ENCODE measurements at regions not wholly inside any gene's neighbourhood (a gene's known extent, or its start where the extent isn't known, plus 50 kb on each side); places are given as distances from the start of the nearest gene placed in this dataset.

- Histone ChIP-seq H2AFZ (ENCODE audit: low read length) (no peak overlapping the region), H3K36me3 (ENCODE audit: control insufficient read depth, insufficient read depth, low read length) (no peaks in the 10 kb centered on the region), H3K27me3 (ENCODE audit: control insufficient read depth, insufficient read depth, low read length) (no peaks in the 10 kb centered on the region), H3K4me2 (ENCODE audit: extremely low read depth, insufficient read depth, low read length) (no peak overlapping the region), H3K9ac (ENCODE audit: insufficient read depth, low read length) (no peak overlapping the region), H4K20me1 (ENCODE audit: control insufficient read depth, extremely low read depth, insufficient read depth, low read length) (no peaks in the 10 kb centered on the region), H3K9me3 (ENCODE audit: control insufficient read depth, insufficient read depth, low read depth, low read length) (no peaks in the 10 kb centered on the region), H3K4me1 (ENCODE audit: control insufficient read depth, extremely low read depth, insufficient read depth, low read length) (no peaks in the 10 kb centered on the region), H3K4me3 (replicated peaks in 1 of 4; ENCODE audit: control extremely low read depth in 1 of 4, insufficient read depth in 1 of 4, low read depth in 3 of 4, low read length in 4 of 4) (no peak overlapping the region), H3K27ac (ENCODE audit: insufficient read depth, low read length) (no peak overlapping the region), H3K79me2 (ENCODE audit: control insufficient read depth, insufficient read depth, low read length) (no peaks in the 10 kb centered on the region)
- no peak for TF ChIP-seq CTCF (conservative IDR thresholded peaks at IDR 0.05 in 1 of 2, IDR thresholded peaks at IDR 0.05 in 1 of 2; ENCODE audit: low read depth in 1 of 2, low read length in 2 of 2)
- DNase-seq (ENCODE audit: low read depth in 2 of 2): no peak
These were observed 406.1 kb downstream of the ICE1 start for GRCh38 chr5:5828619-5829018.

- no peak overlapping the region for H3K9ac ChIP-seq (ENCODE audit: insufficient read depth, low read length)
- H3K27me3 ChIP-seq (ENCODE audit: control insufficient read depth, insufficient read depth, low read length): no peaks in the 10 kb centered on the region
- no peak overlapping the region for H2AFZ ChIP-seq (ENCODE audit: low read length)
- DNase-seq (ENCODE audit: low read depth in 2 of 2): peak in 1 of 2 donors; percentile 7
- H3K4me2 ChIP-seq (ENCODE audit: extremely low read depth, insufficient read depth, low read length): no peak overlapping the region
- no peaks in the 10 kb centered on the region for H3K79me2 ChIP-seq (ENCODE audit: control insufficient read depth, insufficient read depth, low read length)
- H3K4me3 ChIP-seq (replicated peaks in 1 of 4; ENCODE audit: control extremely low read depth in 1 of 4, insufficient read depth in 1 of 4, low read depth in 3 of 4, low read length in 4 of 4): no peak overlapping the region
- no peaks in the 10 kb centered on the region for H3K4me1 ChIP-seq (ENCODE audit: control insufficient read depth, extremely low read depth, insufficient read depth, low read length)
- H4K20me1 ChIP-seq (ENCODE audit: control insufficient read depth, extremely low read depth, insufficient read depth, low read length): no peaks in the 10 kb centered on the region
- H3K27ac ChIP-seq (ENCODE audit: insufficient read depth, low read length): no peak overlapping the region
- no peaks in the 10 kb centered on the region for H3K36me3 ChIP-seq (ENCODE audit: control insufficient read depth, insufficient read depth, low read length)
- TF ChIP-seq CTCF (conservative IDR thresholded peaks at IDR 0.05 in 1 of 2, IDR thresholded peaks at IDR 0.05 in 1 of 2; ENCODE audit: low read depth in 1 of 2, low read length in 2 of 2): no peak
- no peak for TF ChIP-seq EZH2 (IDR thresholded peaks at IDR 0.05; ENCODE audit: low read length, missing control alignments)
- no peaks in the 10 kb centered on the region for H3K9me3 ChIP-seq (ENCODE audit: control insufficient read depth, insufficient read depth, low read depth, low read length)
These were observed 404.4 kb downstream of the ICE1 start for GRCh38 chr5:5826911-5827310.

DNA sequence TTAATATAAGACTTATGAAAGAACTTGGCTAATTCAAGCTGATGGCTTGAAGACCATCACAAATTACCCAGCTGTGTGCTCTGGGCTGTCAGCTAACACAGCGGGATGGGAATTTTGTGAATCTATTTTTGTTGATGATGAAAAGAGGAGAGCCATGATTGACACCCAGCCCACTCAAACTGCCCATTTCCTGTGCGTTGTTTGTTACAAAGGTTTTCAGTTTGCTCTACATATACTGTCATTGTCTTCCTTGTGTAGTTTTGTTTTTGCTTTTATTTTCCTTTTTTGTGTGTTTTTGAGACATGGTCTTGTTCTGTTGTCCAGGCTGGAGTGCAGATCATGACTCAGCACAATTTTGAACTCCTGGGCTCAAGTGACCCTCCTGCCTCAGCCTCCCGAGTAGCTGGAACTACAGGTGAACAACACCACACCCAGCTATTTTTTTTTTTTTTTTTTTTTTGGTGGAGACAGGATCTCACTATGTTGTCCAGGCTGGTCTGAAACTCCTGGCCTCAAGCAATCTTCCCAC lies 400.3 kb downstream of the ICE1 start:
- Histone ChIP-seq H3K9ac (ENCODE audit: insufficient read depth, low read length) (no peak overlapping the region), H2AFZ (ENCODE audit: low read length) (no peak overlapping the region), H3K79me2 (ENCODE audit: control insufficient read depth, insufficient read depth, low read length) (no peaks in the 10 kb centered on the region), H3K9me3 (ENCODE audit: control insufficient read depth, insufficient read depth, low read depth, low read length) (no peaks in the 10 kb centered on the region), H3K36me3 (ENCODE audit: control insufficient read depth, insufficient read depth, low read length) (no peaks in the 10 kb centered on the region), H4K20me1 (ENCODE audit: control insufficient read depth, extremely low read depth, insufficient read depth, low read length) (no peaks in the 10 kb centered on the region), H3K4me3 (replicated peaks in 1 of 4; ENCODE audit: control extremely low read depth in 1 of 4, insufficient read depth in 1 of 4, low read depth in 3 of 4, low read length in 4 of 4) (no peak overlapping the region), H3K4me1 (ENCODE audit: control insufficient read depth, extremely low read depth, insufficient read depth, low read length) (no peaks in the 10 kb centered on the region), H3K27me3 (ENCODE audit: control insufficient read depth, insufficient read depth, low read length) (no peaks in the 10 kb centered on the region), H3K27ac (ENCODE audit: insufficient read depth, low read length) (no peak overlapping the region), H3K4me2 (ENCODE audit: extremely low read depth, insufficient read depth, low read length) (no peak overlapping the region)
- no peak for TF ChIP-seq EZH2 (IDR thresholded peaks at IDR 0.05; ENCODE audit: low read length, missing control alignments)
- no peak for TF ChIP-seq CTCF (conservative IDR thresholded peaks at IDR 0.05 in 1 of 2, IDR thresholded peaks at IDR 0.05 in 1 of 2; ENCODE audit: low read depth in 1 of 2, low read length in 2 of 2)
- DNase-seq (ENCODE audit: low read depth in 2 of 2): no peak

Data from fibroblast of lung (primary cell).